Aorta (tissue), 5 donors: ENCODE measurements at regions not wholly inside any gene's neighbourhood (a gene's known extent, or its start where the extent isn't known, plus 50 kb on each side); places are given as distances from the start of the nearest gene placed in this dataset.
A peak's percentile ranks its signal among the peaks of the same experiment; 100 is the strongest.
"Not testable (repeated sequence)": the region's sequence is repeated elsewhere in the genome, so short reads cannot be mapped to it uniquely, and the experiment has no call there.

Source experiments
- ATAC-seq: fragments of 200-7000 bp; cut with Tn5 transposase; one replicate; pipeline ENCODE4 v1.9.1; 2022; ENCODE audit warnings: moderate library complexity; ENCODE audit not compliant: low FRiP score
- DNase-seq, 2 donors: peaks; one replicate each; pipeline ENCODE4 v3.0.0-alpha.2; 2020
- H3K27ac ChIP-seq, 2 donors: one replicate each; pipeline ENCODE4 v1.5.1; 2013; ENCODE audit warnings: low read length in 2 of 2, mild to moderate bottlenecking in 2 of 2, moderate library complexity in 2 of 2, control low read depth in 1 of 2, inconsistent platforms in 1 of 2, low read depth in 1 of 2
- H3K27me3 ChIP-seq, 2 donors: one replicate each; pipeline ENCODE4 v1.6.1; 2013; ENCODE audit warnings: control low read depth in 1 of 2, low read length in 1 of 2, mild to moderate bottlenecking in 1 of 2, moderate library complexity in 1 of 2; ENCODE audit not compliant: insufficient read depth in 2 of 2, control insufficient read depth in 1 of 2
- H3K36me3 ChIP-seq, 2 donors: one replicate each; pipeline ENCODE4 v1.6.1; 2013; ENCODE audit warnings: control low read depth in 1 of 2, low read length in 1 of 2, mild to moderate bottlenecking in 1 of 2; ENCODE audit not compliant: insufficient read depth in 2 of 2, control insufficient read depth in 1 of 2
- H3K4me1 ChIP-seq, 2 donors: one replicate each; pipeline ENCODE4 v1.6.1; 2013; ENCODE audit warnings: low read length in 2 of 2, control low read depth in 1 of 2, mild to moderate bottlenecking in 1 of 2, moderate library complexity in 1 of 2; ENCODE audit not compliant: insufficient read depth in 2 of 2, control insufficient read depth in 1 of 2
- H3K4me3 ChIP-seq, 2 donors: one replicate each; pipeline ENCODE4 v1.5.1; 2013; ENCODE audit warnings: low read length in 2 of 2, control low read depth in 1 of 2, mild to moderate bottlenecking in 1 of 2
- H3K9me3 ChIP-seq: one replicate; pipeline ENCODE4 v1.6.1; 2013; ENCODE audit warnings: mild to moderate bottlenecking, low read length; ENCODE audit not compliant: control insufficient read depth
- WGBS, 2 donors: extraction: QIAGEN DNeasy Blood & Tissue Kit; methylation state at CpG; one replicate each; pipeline ENCODE4 v1.1.7; 2013; 5-methylcytosine and 5-hydroxymethylcytosine counted together
- intact Hi-C, 2 donors: fragments of 100-400 bp; cut with DNase I; formaldehyde crosslinking; loops; one replicate each; pipeline versions ENCODE4 v1.14.2 to v1.15.0; 2022
- donor health status: healthy with polysubstance abuse.
- donor health status: Bipolar disorder and iron deficiency.
- donor health status: DM: no; HTN: no; CAD: no.
- donor health status: DM: no; HTN: no; CAD: no.
- donor health status: DM: yes; HTN: yes; CAD: no.

- 37 to 53% methylated on average over 2 of the region's 2 CpGs for WGBS, 2 donors
- no peak overlapping the region for H3K27ac ChIP-seq
- intact Hi-C loops: no loop called here
- no peaks in the 10 kb centered on the region for H3K36me3 ChIP-seq
- no peaks in the 10 kb centered on the region for H3K9me3 ChIP-seq
- peaks cover 0 to 2% of the 10 kb centered on the region in 2 donors for H3K4me1 ChIP-seq
- no peak overlapping the region for H3K4me3 ChIP-seq
- ATAC-seq (no peak), DNase-seq (no peak)
- no peaks in the 10 kb centered on the region for H3K27me3 ChIP-seq
Measured at GRCh38 chr5:101806410-101806809, 489.7 kb downstream of the SLCO4C1 start.

DNA sequence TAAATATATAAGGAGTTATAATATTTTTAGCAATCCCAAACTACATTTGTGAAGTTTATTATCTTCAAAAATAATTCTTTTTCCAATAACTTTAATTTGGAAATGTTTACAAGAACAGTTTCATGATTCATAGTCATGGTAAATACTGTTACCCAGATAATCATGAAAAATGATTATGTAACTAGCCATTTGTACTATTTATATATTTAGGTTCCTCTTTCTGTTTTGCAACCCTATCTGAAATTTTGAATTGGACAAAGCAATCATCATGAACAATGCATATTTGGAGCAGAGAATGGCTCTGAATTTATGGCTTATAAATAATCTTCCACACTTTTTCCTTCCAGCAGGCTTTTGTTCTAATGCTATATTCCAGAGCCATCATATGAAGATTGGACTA lies 499.7 kb downstream of the SLCO4C1 start:
- Histone ChIP-seq H3K4me3 (no peak overlapping the region), H3K36me3 (no peaks in the 10 kb centered on the region), H3K9me3 (no peaks in the 10 kb centered on the region), H3K27ac (no peak overlapping the region), H3K4me1 (no peaks in the 10 kb centered on the region), H3K27me3 (no peaks in the 10 kb centered on the region)
- intact Hi-C loops: no loop called here
- no peak for DNase-seq
- ATAC-seq: no peak

- H3K27ac ChIP-seq: no peak overlapping the region
- no peak for DNase-seq
- intact Hi-C loops: no loop called here
- H3K4me3 ChIP-seq: no peak overlapping the region
- no peak for ATAC-seq
- H3K27me3 ChIP-seq: no peaks in the 10 kb centered on the region
- WGBS, 2 donors: 87 to 93% methylated on average over 4 of the region's 4 CpGs
- no peaks in the 10 kb centered on the region for H3K36me3 ChIP-seq
- H3K4me1 ChIP-seq: no peaks in the 10 kb centered on the region
- no peaks in the 10 kb centered on the region for H3K9me3 ChIP-seq
Measured at GRCh38 chr5:101788797-101789196, 507.3 kb downstream of the SLCO4C1 start.

DNA sequence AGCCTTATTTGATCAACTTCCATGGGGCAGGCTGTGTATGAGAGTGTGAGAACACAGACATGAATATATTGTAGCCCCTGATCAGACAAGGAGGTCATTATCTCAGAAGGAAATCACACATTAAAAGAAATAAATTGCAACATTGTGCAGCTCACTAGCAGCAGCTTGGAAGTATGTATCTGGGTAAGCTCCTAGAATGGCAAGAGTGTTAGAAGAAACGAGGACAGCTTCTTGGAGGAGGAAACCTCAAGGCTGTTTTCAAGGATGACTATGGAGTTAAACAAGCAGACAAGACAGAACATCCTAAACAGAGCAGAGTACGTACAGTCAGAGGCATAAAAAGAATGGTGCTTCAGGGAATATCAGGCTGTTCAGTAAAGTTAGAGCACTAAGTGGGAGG lies 511.0 kb downstream of the SLCO4C1 start:
- no peaks in the 10 kb centered on the region for H3K36me3 ChIP-seq
- WGBS, 2 donors: 73 to 83% methylated on average over 2 of the region's 2 CpGs
- ATAC-seq: no peak
- DNase-seq: no peak
- H3K4me3 ChIP-seq: no peak overlapping the region
- H3K9me3 ChIP-seq: no peaks in the 10 kb centered on the region
- no peaks in the 10 kb centered on the region for H3K4me1 ChIP-seq
- H3K27me3 ChIP-seq: no peaks in the 10 kb centered on the region
- no peak overlapping the region for H3K27ac ChIP-seq
- intact Hi-C loops: no loop called here

DNA sequence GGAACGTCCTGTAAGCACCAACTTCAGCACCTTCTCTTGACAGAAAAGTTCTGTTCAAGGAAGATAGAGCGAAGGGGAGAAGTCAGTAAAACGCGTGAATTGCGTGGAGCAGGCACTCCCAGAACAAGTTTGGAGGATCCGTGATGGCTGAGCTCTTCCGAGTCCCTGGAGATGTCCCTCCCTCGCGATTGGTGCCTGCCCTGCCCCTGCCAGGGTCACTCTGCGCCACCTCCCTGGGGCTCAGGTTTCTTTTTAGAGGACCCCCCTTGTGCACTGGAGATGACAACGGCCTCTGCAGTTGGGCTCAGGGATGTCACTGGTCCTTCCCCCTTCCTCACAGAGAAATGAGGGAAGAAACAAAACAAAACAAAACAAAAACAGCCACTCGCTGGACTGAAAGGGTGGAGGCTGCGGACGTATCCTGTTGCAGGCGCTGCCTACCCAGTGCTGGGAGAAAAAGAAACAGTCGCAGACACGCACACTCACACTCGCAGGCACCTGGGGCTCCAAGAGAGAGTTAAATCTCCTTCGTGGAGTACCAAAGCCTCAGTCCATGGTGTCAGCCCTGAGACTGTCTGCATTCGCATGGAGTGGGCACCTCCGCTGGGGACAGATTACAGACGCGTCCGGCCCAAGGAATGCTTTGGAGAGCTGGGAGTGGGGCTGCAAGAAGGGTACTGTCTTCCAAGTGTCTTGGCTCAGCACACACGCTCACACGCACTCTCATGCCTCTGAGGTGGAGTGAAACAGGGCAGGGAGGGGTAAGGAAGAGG lies 512.7 kb downstream of the SLCO4C1 start:
- no peak overlapping the region for H3K27ac ChIP-seq
- intact Hi-C loops: no loop called here
- peak; percentile 50 for ATAC-seq
- DNase-seq: no peak
- WGBS, 2 donors: 24 to 31% methylated on average over 26 of the region's 26 CpGs
- H3K27me3 ChIP-seq: no peaks in the 10 kb centered on the region
- no peaks in the 10 kb centered on the region for H3K36me3 ChIP-seq
- no peaks in the 10 kb centered on the region for H3K9me3 ChIP-seq
- H3K4me3 ChIP-seq: peak overlapping the region; percentile 21 to 56
- H3K4me1 ChIP-seq: no peaks in the 10 kb centered on the region

DNA sequence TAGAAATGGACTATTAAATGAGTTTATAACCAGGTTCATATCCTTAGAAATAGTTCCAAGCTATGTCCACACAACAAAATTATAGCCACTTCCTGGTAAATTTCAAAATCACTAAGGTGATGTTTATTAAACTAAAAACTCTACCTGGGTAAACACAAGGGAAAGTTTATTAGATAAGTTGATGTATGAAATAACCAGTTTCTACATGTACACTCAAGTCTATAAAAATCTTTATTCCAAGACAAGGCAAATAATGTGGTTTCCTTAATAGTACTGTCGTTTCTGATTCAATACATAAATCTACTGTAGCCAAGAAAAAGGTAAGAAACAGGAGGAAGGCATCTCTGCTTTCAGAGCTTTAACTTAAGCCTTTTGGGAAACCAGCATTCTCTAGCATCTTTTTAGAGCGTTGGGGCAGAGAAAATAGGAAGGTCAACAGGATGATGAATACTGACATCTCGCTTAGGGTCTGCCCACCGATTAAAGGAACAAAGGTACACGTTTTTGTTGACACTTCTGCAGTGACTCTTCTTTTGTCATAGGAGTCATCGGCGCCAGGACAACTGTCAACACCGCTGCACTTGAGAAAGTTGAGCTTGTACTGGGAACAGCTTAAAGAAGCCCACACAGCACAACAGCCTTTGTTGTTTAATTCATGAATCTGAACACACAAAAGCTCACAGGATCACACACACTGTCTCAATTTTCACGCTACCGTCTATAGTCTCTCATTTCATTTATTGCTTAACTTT lies 513.6 kb downstream of the SLCO4C1 start:
- ATAC-seq (no peak), DNase-seq (no peak)
- Histone ChIP-seq H3K9me3 (no peaks in the 10 kb centered on the region), H3K4me3 (no peak overlapping the region), H3K4me1 (no peaks in the 10 kb centered on the region), H3K27me3 (no peaks in the 10 kb centered on the region), H3K27ac (no peak overlapping the region), H3K36me3 (no peaks in the 10 kb centered on the region)
- WGBS, 2 donors: 67 to 79% methylated on average over 10 of the region's 10 CpGs
- intact Hi-C loops: no loop called here

GRCh38 chr5:101751105-101751504 lies 545.0 kb downstream of the SLCO4C1 start:
- H3K27ac ChIP-seq: no peak overlapping the region
- DNase-seq (no peak), ATAC-seq (no peak)
- H3K4me3 ChIP-seq: no peak overlapping the region
- 82 to 83% methylated on average over 3 of the region's 3 CpGs for WGBS, 2 donors
- H3K36me3 ChIP-seq: no peaks in the 10 kb centered on the region
- no peaks in the 10 kb centered on the region for H3K27me3 ChIP-seq
- intact Hi-C loops: no loop called here
- H3K9me3 ChIP-seq: no peaks in the 10 kb centered on the region
- no peaks in the 10 kb centered on the region for H3K4me1 ChIP-seq

- H3K4me1 ChIP-seq, intact Hi-C loops, H3K27me3 ChIP-seq, H3K9me3 ChIP-seq, H3K27ac ChIP-seq, DNase-seq, ATAC-seq, H3K4me3 ChIP-seq, H3K36me3 ChIP-seq: not testable (repeated sequence)
Measured at GRCh38 chr5:101743000-101743399, 553.1 kb downstream of the SLCO4C1 start.

GRCh38 chr5:101728933-101729332 lies 567.2 kb downstream of the SLCO4C1 start:
- intact Hi-C loops: no loop called here

More at GRCh38 chr5:101728933-101729332, 567.2 kb downstream of the SLCO4C1 start:
- Histone ChIP-seq H3K4me3 (no peak overlapping the region), H3K4me1 (no peaks in the 10 kb centered on the region), H3K9me3 (no peaks in the 10 kb centered on the region), H3K36me3 (no peaks in the 10 kb centered on the region), H3K27me3 (no peaks in the 10 kb centered on the region), H3K27ac (no peak overlapping the region)
- ATAC-seq: no peak
- no peak for DNase-seq
